GM23338 (cell line): ENCODE measurements at regions not wholly inside any gene's neighbourhood (a gene's known extent, or its start where the extent isn't known, plus 50 kb on each side); places are given as distances from the start of the nearest gene placed in this dataset.

Experiments
- CREB1 ChIP-seq: fragments of 250-450 bp; sonication (Bioruptor Pico); IDR thresholded peaks from 2 replicates; pipeline ENCODE4 v1.5.0; 2020; ENCODE audit warnings: low read depth, mild to moderate bottlenecking, moderate library complexity
- EZH2 ChIP-seq: fragments of 200-600 bp; sonication (generic); IDR thresholded peaks from one replicate; pipeline ENCODE4 v1.8.0; 2017; ENCODE audit warnings: antibody characterized with exemption, mild to moderate bottlenecking, low read depth; ENCODE audit not compliant: unreplicated experiment
- EZH2phosphoT487 ChIP-seq: fragments of 200-600 bp; sonication (generic); IDR thresholded peaks from one replicate; pipeline ENCODE4 v1.8.1; 2018; ENCODE audit warnings: antibody characterized with exemption; ENCODE audit not compliant: unreplicated experiment
- JUNB ChIP-seq: IDR thresholded peaks from one replicate; pipeline ENCODE4 v1.6.1; 2016; ENCODE audit warnings: antibody characterized with exemption; ENCODE audit not compliant: unreplicated experiment
- NANOG ChIP-seq: IDR thresholded peaks from 2 replicates; pipeline ENCODE4 v1.6.1; 2016; ENCODE audit warnings: antibody characterized with exemption, borderline replicate concordance
- POLR2AphosphoS5 ChIP-seq: IDR thresholded peaks from 2 replicates; pipeline ENCODE4 v1.6.1; 2016; ENCODE audit warnings: antibody characterized with exemption, low read depth
- STAT1 ChIP-seq: IDR thresholded peaks from one replicate; pipeline ENCODE4 v1.6.1; 2016; ENCODE audit warnings: antibody characterized with exemption; ENCODE audit not compliant: unreplicated experiment
- ZNF114 ChIP-seq: fragments of 250-450 bp; sonication (Bioruptor Pico); IDR thresholded peaks from 2 replicates; pipeline ENCODE4 v1.5.0; 2020; ENCODE audit warnings: mild to moderate bottlenecking, moderate library complexity
- ZNF331 ChIP-seq: fragments of 250-450 bp; sonication (Bioruptor Pico); IDR thresholded peaks from 2 replicates; pipeline ENCODE4 v1.5.0; 2020; ENCODE audit warnings: low read depth, mild to moderate bottlenecking, moderate library complexity
- TF ChIP-seq, protein P1 (sequence below), 2 experiments: fragments of 200-600 bp in 1 of 2; sonication (generic) in 1 of 2; conservative IDR thresholded peaks; 2 replicates each; pipeline versions ENCODE4 v1.5.1 to v1.6.1; 2016 to 2017; ENCODE audit warnings: antibody characterized with exemption in 2 of 2, low read depth in 2 of 2, mild to moderate bottlenecking in 2 of 2, moderate library complexity in 1 of 2
- TF ChIP-seq, protein P2 (sequence below): IDR thresholded peaks from one replicate; pipeline ENCODE4 v1.6.1; 2018; ENCODE audit warnings: antibody characterized with exemption; ENCODE audit not compliant: unreplicated experiment
- TF ChIP-seq, protein P3 (sequence below): fragments of 250-450 bp; sonication (Bioruptor Pico); IDR thresholded peaks from 2 replicates; pipeline ENCODE4 v1.5.0; 2020; ENCODE audit warnings: mild to moderate bottlenecking, moderate library complexity

DNA sequence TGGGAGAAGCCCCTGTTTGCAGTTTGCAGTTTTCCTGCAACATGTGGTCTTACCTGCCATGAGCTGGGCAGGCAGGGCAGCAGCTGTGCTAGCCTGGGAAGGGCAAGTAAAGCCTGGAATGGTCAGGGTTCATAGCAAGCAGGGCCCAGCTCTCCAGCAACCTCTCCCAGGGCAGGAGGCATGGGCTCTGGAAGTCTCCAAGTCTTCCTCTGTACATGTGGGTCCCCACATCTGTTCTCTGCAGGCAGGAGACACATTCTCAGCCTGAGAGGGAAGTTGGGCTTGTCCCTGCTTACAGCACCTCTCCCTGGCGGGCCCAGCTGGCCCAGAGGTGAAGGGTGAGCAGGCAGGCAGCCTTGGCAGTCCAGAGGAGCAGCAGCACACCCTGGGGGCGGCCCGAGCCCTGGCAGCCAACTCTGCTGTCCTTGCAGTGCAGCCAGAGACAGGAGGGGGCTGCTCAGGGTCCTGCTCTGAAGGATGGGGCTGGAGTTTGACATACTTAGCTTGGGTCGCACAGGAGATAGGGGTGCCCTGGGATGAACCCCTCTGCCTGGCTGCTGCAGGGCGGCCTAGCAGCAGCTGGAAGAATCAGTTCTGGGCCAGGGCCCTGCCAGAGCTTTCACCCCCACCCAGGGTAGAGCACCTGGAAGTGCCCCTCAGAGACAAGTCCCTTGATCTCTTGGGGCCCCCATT, 176.0 kb downstream of the MRPL14 start:
- TF ChIP-seq, protein P1, sequence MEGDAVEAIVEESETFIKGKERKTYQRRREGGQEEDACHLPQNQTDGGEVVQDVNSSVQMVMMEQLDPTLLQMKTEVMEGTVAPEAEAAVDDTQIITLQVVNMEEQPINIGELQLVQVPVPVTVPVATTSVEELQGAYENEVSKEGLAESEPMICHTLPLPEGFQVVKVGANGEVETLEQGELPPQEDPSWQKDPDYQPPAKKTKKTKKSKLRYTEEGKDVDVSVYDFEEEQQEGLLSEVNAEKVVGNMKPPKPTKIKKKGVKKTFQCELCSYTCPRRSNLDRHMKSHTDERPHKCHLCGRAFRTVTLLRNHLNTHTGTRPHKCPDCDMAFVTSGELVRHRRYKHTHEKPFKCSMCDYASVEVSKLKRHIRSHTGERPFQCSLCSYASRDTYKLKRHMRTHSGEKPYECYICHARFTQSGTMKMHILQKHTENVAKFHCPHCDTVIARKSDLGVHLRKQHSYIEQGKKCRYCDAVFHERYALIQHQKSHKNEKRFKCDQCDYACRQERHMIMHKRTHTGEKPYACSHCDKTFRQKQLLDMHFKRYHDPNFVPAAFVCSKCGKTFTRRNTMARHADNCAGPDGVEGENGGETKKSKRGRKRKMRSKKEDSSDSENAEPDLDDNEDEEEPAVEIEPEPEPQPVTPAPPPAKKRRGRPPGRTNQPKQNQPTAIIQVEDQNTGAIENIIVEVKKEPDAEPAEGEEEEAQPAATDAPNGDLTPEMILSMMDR (conservative IDR thresholded peaks at IDR 0.05; ENCODE audit: low read depth in 2 of 2): peak; percentile 72 to 96
- TF ChIP-seq EZH2: no peak
- TF ChIP-seq, protein P2, sequence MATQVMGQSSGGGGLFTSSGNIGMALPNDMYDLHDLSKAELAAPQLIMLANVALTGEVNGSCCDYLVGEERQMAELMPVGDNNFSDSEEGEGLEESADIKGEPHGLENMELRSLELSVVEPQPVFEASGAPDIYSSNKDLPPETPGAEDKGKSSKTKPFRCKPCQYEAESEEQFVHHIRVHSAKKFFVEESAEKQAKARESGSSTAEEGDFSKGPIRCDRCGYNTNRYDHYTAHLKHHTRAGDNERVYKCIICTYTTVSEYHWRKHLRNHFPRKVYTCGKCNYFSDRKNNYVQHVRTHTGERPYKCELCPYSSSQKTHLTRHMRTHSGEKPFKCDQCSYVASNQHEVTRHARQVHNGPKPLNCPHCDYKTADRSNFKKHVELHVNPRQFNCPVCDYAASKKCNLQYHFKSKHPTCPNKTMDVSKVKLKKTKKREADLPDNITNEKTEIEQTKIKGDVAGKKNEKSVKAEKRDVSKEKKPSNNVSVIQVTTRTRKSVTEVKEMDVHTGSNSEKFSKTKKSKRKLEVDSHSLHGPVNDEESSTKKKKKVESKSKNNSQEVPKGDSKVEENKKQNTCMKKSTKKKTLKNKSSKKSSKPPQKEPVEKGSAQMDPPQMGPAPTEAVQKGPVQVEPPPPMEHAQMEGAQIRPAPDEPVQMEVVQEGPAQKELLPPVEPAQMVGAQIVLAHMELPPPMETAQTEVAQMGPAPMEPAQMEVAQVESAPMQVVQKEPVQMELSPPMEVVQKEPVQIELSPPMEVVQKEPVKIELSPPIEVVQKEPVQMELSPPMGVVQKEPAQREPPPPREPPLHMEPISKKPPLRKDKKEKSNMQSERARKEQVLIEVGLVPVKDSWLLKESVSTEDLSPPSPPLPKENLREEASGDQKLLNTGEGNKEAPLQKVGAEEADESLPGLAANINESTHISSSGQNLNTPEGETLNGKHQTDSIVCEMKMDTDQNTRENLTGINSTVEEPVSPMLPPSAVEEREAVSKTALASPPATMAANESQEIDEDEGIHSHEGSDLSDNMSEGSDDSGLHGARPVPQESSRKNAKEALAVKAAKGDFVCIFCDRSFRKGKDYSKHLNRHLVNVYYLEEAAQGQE: no peak
- TF ChIP-seq, protein P3, sequence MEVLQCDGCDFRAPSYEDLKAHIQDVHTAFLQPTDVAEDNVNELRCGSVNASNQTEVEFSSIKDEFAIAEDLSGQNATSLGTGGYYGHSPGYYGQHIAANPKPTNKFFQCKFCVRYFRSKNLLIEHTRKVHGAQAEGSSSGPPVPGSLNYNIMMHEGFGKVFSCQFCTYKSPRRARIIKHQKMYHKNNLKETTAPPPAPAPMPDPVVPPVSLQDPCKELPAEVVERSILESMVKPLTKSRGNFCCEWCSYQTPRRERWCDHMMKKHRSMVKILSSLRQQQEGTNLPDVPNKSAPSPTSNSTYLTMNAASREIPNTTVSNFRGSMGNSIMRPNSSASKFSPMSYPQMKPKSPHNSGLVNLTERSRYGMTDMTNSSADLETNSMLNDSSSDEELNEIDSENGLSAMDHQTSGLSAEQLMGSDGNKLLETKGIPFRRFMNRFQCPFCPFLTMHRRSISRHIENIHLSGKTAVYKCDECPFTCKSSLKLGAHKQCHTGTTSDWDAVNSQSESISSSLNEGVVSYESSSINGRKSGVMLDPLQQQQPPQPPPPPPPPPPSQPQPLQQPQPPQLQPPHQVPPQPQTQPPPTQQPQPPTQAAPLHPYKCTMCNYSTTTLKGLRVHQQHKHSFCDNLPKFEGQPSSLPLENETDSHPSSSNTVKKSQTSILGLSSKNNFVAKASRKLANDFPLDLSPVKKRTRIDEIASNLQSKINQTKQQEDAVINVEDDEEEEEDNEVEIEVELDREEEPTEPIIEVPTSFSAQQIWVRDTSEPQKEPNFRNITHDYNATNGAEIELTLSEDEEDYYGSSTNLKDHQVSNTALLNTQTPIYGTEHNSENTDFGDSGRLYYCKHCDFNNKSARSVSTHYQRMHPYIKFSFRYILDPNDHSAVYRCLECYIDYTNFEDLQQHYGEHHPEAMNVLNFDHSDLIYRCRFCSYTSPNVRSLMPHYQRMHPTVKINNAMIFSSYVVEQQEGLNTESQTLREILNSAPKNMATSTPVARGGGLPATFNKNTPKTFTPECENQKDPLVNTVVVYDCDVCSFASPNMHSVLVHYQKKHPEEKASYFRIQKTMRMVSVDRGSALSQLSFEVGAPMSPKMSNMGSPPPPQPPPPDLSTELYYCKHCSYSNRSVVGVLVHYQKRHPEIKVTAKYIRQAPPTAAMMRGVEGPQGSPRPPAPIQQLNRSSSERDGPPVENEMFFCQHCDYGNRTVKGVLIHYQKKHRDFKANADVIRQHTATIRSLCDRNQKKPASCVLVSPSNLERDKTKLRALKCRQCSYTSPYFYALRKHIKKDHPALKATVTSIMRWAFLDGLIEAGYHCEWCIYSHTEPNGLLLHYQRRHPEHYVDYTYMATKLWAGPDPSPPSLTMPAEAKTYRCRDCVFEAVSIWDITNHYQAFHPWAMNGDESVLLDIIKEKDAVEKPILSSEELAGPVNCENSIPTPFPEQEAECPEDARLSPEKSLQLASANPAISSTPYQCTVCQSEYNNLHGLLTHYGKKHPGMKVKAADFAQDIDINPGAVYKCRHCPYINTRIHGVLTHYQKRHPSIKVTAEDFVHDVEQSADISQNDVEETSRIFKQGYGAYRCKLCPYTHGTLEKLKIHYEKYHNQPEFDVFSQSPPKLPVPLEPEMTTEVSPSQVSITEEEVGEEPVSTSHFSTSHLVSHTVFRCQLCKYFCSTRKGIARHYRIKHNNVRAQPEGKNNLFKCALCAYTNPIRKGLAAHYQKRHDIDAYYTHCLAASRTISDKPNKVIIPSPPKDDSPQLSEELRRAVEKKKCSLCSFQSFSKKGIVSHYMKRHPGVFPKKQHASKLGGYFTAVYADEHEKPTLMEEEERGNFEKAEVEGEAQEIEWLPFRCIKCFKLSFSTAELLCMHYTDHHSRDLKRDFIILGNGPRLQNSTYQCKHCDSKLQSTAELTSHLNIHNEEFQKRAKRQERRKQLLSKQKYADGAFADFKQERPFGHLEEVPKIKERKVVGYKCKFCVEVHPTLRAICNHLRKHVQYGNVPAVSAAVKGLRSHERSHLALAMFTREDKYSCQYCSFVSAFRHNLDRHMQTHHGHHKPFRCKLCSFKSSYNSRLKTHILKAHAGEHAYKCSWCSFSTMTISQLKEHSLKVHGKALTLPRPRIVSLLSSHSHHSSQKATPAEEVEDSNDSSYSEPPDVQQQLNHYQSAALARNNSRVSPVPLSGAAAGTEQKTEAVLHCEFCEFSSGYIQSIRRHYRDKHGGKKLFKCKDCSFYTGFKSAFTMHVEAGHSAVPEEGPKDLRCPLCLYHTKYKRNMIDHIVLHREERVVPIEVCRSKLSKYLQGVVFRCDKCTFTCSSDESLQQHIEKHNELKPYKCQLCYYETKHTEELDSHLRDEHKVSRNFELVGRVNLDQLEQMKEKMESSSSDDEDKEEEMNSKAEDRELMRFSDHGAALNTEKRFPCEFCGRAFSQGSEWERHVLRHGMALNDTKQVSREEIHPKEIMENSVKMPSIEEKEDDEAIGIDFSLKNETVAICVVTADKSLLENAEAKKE (CRISPR knock-in tag): no peak
- no peak for TF ChIP-seq POLR2AphosphoS5
- TF ChIP-seq CREB1 (CRISPR knock-in tag): no peak
- no peak for TF ChIP-seq ZNF114 (CRISPR knock-in tag)
- TF ChIP-seq EZH2phosphoT487: no peak
- no peak for TF ChIP-seq JUNB
- no peak for TF ChIP-seq ZNF331 (CRISPR knock-in tag)
- no peak for TF ChIP-seq STAT1
- TF ChIP-seq NANOG: no peak
